K562 (cell line): ENCODE measurements at regions not wholly inside any gene's neighbourhood (a gene's known extent, or its start where the extent isn't known, plus 50 kb on each side); places are given as distances from the start of the nearest gene placed in this dataset.

ENCODE experiments used
- BHLHE40 ChIP-seq: IDR thresholded peaks from 2 replicates; pipeline ENCODE4 v1.6.1; 2011; ENCODE audit warnings: low read length, improper control_type of control experiment
- CXXC5 ChIP-seq: fragments of 250-450 bp; sonication (Bioruptor Pico); IDR thresholded peaks from 2 replicates; pipeline ENCODE4 v1.8.0; 2022; ENCODE audit warnings: inconsistent platforms, mild to moderate bottlenecking, moderate library complexity
- ETS1 ChIP-seq: conservative IDR thresholded peaks from 2 replicates; pipeline ENCODE4 v1.6.1; 2011; ENCODE audit warnings: low read depth, mild to moderate bottlenecking, low read length; ENCODE audit not compliant: control insufficient read depth
- GABPB1 ChIP-seq: sonication (generic); formaldehyde crosslinking; IDR thresholded peaks from 2 replicates; pipeline ENCODE4 v1.8.0; 2022; ENCODE audit warnings: mild to moderate bottlenecking, missing genetic modification reagents
- GMEB1 ChIP-seq: fragments of 250-450 bp; sonication (Bioruptor Pico); IDR thresholded peaks from 2 replicates; pipeline ENCODE4 v1.4.0; 2020; ENCODE audit warnings: mild to moderate bottlenecking
- GTF2B ChIP-seq: IDR thresholded peaks from 2 replicates; pipeline ENCODE4 v1.6.1; 2011; ENCODE audit not compliant: insufficient read length; ENCODE audit errors: extremely low read depth
- HOXB6 ChIP-seq: fragments of 250-450 bp; sonication (Bioruptor Pico); IDR thresholded peaks from 2 replicates; pipeline ENCODE4 v1.5.1; 2022; ENCODE audit warnings: mild to moderate bottlenecking, borderline replicate concordance
- KHSRP ChIP-seq: fragments of 450-650 bp; IDR thresholded peaks from 2 replicates; pipeline ENCODE4 v1.6.1; 2017
- PPARD ChIP-seq: fragments of 250-450 bp; sonication (Bioruptor Pico); IDR thresholded peaks from 2 replicates; pipeline ENCODE4 v1.8.0; 2022; ENCODE audit warnings: inconsistent platforms, mild to moderate bottlenecking, moderate library complexity
- RBBP5 ChIP-seq: fragments of 200-600 bp; sonication (generic); IDR thresholded peaks from 2 replicates; pipeline ENCODE4 v1.6.1; 2012; ENCODE audit warnings: borderline replicate concordance, mild to moderate bottlenecking, low read length, control low read depth, inconsistent platforms; ENCODE audit not compliant: insufficient read depth, poor library complexity, severe bottlenecking
- RCOR1 ChIP-seq, 2 experiments: IDR thresholded peaks; 2 replicates each; pipeline ENCODE4 v1.6.1; 2012; ENCODE audit warnings: low read depth in 2 of 2, low read length in 2 of 2, borderline replicate concordance in 1 of 2, improper control_type of control experiment in 1 of 2
- RNF219 ChIP-seq: fragments of 250-450 bp; sonication (Bioruptor Pico); IDR thresholded peaks from 2 replicates; pipeline ENCODE4 v1.5.0; 2022; ENCODE audit warnings: mild to moderate bottlenecking
- SMAD2 ChIP-seq: fragments of 150-350 bp; IDR thresholded peaks from 2 replicates; pipeline ENCODE4 v1.6.1; 2014; ENCODE audit warnings: low read depth, mild to moderate bottlenecking, low read length
- XRCC4 ChIP-seq: IDR thresholded peaks from one replicate; pipeline ENCODE4 v1.6.1; 2011; ENCODE audit not compliant: insufficient read depth, insufficient read length; ENCODE audit errors: extremely low read depth
- XRCC5 ChIP-seq: fragments of 200-400 bp; formaldehyde crosslinking; IDR thresholded peaks from 2 replicates; pipeline ENCODE4 v1.6.1; 2017; ENCODE audit warnings: low read depth, mild to moderate bottlenecking, low read length
- ZFP30 ChIP-seq: fragments of 250-450 bp; sonication (Bioruptor Pico); IDR thresholded peaks from 2 replicates; pipeline ENCODE4 v1.8.0; 2022; ENCODE audit warnings: moderate library complexity, mild to moderate bottlenecking, inconsistent platforms, borderline replicate concordance
- ZKSCAN3 ChIP-seq: fragments of 250-450 bp; sonication (Bioruptor Pico); IDR thresholded peaks from 2 replicates; pipeline ENCODE4 v1.4.0; 2020
- ZNF140 ChIP-seq: fragments of 250-450 bp; sonication (Bioruptor Pico); IDR thresholded peaks from 2 replicates; pipeline ENCODE4 v1.8.0; 2021; ENCODE audit warnings: moderate library complexity, mild to moderate bottlenecking, inconsistent platforms
- ZNF174 ChIP-seq: fragments of 250-450 bp; sonication (Bioruptor Pico); IDR thresholded peaks from 2 replicates; pipeline ENCODE4 v1.4.0; 2020; ENCODE audit warnings: mild to moderate bottlenecking
- ZNF274 ChIP-seq: IDR thresholded peaks from 2 replicates; pipeline ENCODE4 v1.6.1; 2011; ENCODE audit warnings: low read depth, mild to moderate bottlenecking, low read length, moderate library complexity, borderline replicate concordance
- ZNF408 ChIP-seq: fragments of 250-450 bp; sonication (Bioruptor Pico); IDR thresholded peaks from 2 replicates; pipeline ENCODE4 v1.4.0; 2020; ENCODE audit warnings: low read depth, mild to moderate bottlenecking, moderate library complexity
- ZNF589 ChIP-seq: fragments of 200-800 bp; sonication (Bioruptor generic); IDR thresholded peaks from 2 replicates; pipeline ENCODE4 v1.6.1; 2016; ENCODE audit warnings: low read depth, missing genetic modification characterization, missing compliant biosample characterization
- ZNF717 ChIP-seq: fragments of 250-450 bp; sonication (Bioruptor Pico); IDR thresholded peaks from 2 replicates; pipeline ENCODE4 v1.5.0; 2021

GRCh38 chr1:90826024-90826423 lies 108.9 kb upstream of the BARHL2 start (continued):
- TF ChIP-seq GMEB1 (CRISPR knock-in tag) (peak; percentile 29; the same call in 1 of the 2 replicates), HOXB6 (CRISPR knock-in tag) (peak; percentile 84; the same call in 1 of the 2 replicates), ZNF274 (no peak), ZNF717 (CRISPR knock-in tag) (no peak), ZNF174 (peak; percentile 78; the same call in 1 of the 2 replicates), ZNF589 (CRISPR knock-in tag) (no peak), SMAD2 (no peak), RBBP5 (no peak), RCOR1 (IDR thresholded peaks at IDR 0.05; ENCODE audit: borderline replicate concordance in 1 of 2, low read depth in 2 of 2, low read length in 2 of 2) (no peak), ZNF140 (peak; percentile 84), ETS1 (no peak), XRCC5 (no peak), ZFP30 (CRISPR knock-in tag) (0 out of 2 replicates have a peak, but pooled peaks have one; percentile 49), BHLHE40 (no peak), ZKSCAN3 (CRISPR knock-in tag) (0 out of 2 replicates have a peak, but pooled peaks have one; percentile 36), CXXC5 (CRISPR knock-in tag) (no peak), GABPB1 (CRISPR knock-in tag) (no peak), ZNF408 (CRISPR knock-in tag) (peak; percentile 91), PPARD (0 out of 2 replicates have a peak, but pooled peaks have one; percentile 24), KHSRP (no peak), GTF2B (no peak), XRCC4 (no peak), RNF219 (CRISPR knock-in tag) (peak; percentile 60; the same call in 1 of the 2 replicates)
